ENCODE measurements at regions not wholly inside any gene's neighbourhood (a gene's known extent, or its start where the extent isn't known, plus 50 kb on each side); places are given as distances from the start of the nearest gene placed in this dataset.

- peaks cover 33% of the 10 kb centered on the region for H3K9me3 Mint-ChIP-seq
- Histone ChIP-seq H3K36me3 (ENCODE audit: control insufficient read depth, insufficient read depth, low read length) (no peaks in the 10 kb centered on the region), H3K27me3 (ENCODE audit: control insufficient read depth, insufficient read depth, low read length, poor library complexity, severe bottlenecking) (no peaks in the 10 kb centered on the region), H3K9me3 (ENCODE audit: control insufficient read depth, low read length) (no peaks in the 10 kb centered on the region), H3K9ac (ENCODE audit: extremely low read depth, low read length, poor library complexity, severe bottlenecking) (no peak overlapping the region), H3K27ac (ENCODE audit: low read depth, low read length) (no peak overlapping the region), H3K4me1 (ENCODE audit: control insufficient read depth, insufficient read depth, low read length) (no peaks in the 10 kb centered on the region), H3K4me3 (ENCODE audit: low read length) (no peak overlapping the region)
- no peak overlapping the region for H3K4me3 Mint-ChIP-seq
- no peak for DNase-seq
- no peak for TF ChIP-seq CTCF (conservative IDR thresholded peaks at IDR 0.05)
- no peak overlapping the region for H3K27ac Mint-ChIP-seq
- peaks cover 3% of the 10 kb centered on the region for H3K36me3 Mint-ChIP-seq (ENCODE audit: low read depth)
- no peaks in the 10 kb centered on the region for H3K4me1 Mint-ChIP-seq
- H3K27me3 Mint-ChIP-seq (ENCODE audit: insufficient read depth): no peaks in the 10 kb centered on the region
- 89 to 100% methylated on average over 2 to 4 of the region's 4 CpGs for WGBS, 2 experiments (ENCODE audit: insufficient coverage in 1 of 2, insufficient read length in 1 of 2)
These were observed 264.3 kb upstream of the ADCY2 start for GRCh38 chr5:7131680-7132079.

- Mint-ChIP-seq H3K4me1 (no peaks in the 10 kb centered on the region), H3K4me3 (no peak overlapping the region), H3K36me3 (ENCODE audit: low read depth) (no peaks in the 10 kb centered on the region), H3K27me3 (ENCODE audit: insufficient read depth) (no peaks in the 10 kb centered on the region), H3K9me3 (no peaks in the 10 kb centered on the region), H3K27ac (no peak overlapping the region)
- WGBS, 2 experiments (ENCODE audit: insufficient coverage in 1 of 2, insufficient read length in 1 of 2): 97% methylated on average over 1 of the region's 1 CpG; no CpG with 5 or more reads in 1 of the 2 experiments
- Histone ChIP-seq H3K27ac (ENCODE audit: low read depth, low read length) (no peak overlapping the region), H3K27me3 (ENCODE audit: control insufficient read depth, insufficient read depth, low read length, poor library complexity, severe bottlenecking) (no peaks in the 10 kb centered on the region), H3K36me3 (ENCODE audit: control insufficient read depth, insufficient read depth, low read length) (no peaks in the 10 kb centered on the region), H3K9ac (ENCODE audit: extremely low read depth, low read length, poor library complexity, severe bottlenecking) (no peak overlapping the region), H3K4me1 (ENCODE audit: control insufficient read depth, insufficient read depth, low read length) (no peaks in the 10 kb centered on the region), H3K4me3 (ENCODE audit: low read length) (no peak overlapping the region), H3K9me3 (ENCODE audit: control insufficient read depth, low read length) (no peaks in the 10 kb centered on the region)
- no peak for DNase-seq
- TF ChIP-seq CTCF (conservative IDR thresholded peaks at IDR 0.05): no peak
These were observed 249.1 kb upstream of the ADCY2 start for GRCh38 chr5:7146886-7147285.

- Mint-ChIP-seq H3K36me3 (ENCODE audit: low read depth) (peaks cover 4% of the 10 kb centered on the region), H3K27me3 (ENCODE audit: insufficient read depth) (peaks cover 2% of the 10 kb centered on the region), H3K4me1 (no peaks in the 10 kb centered on the region), H3K4me3 (no peak overlapping the region), H3K27ac (no peak overlapping the region), H3K9me3 (peaks cover 42% of the 10 kb centered on the region)
- Histone ChIP-seq H3K4me3 (ENCODE audit: low read length) (no peak overlapping the region), H3K36me3 (ENCODE audit: control insufficient read depth, insufficient read depth, low read length) (no peaks in the 10 kb centered on the region), H3K27ac (ENCODE audit: low read depth, low read length) (no peak overlapping the region), H3K9me3 (ENCODE audit: control insufficient read depth, low read length) (peaks cover 23% of the 10 kb centered on the region), H3K4me1 (ENCODE audit: control insufficient read depth, insufficient read depth, low read length) (no peaks in the 10 kb centered on the region), H3K27me3 (ENCODE audit: control insufficient read depth, insufficient read depth, low read length, poor library complexity, severe bottlenecking) (no peaks in the 10 kb centered on the region), H3K9ac (ENCODE audit: extremely low read depth, low read length, poor library complexity, severe bottlenecking) (no peak overlapping the region)
- no peak for TF ChIP-seq CTCF (conservative IDR thresholded peaks at IDR 0.05)
- DNase-seq: no peak
These were observed 238.9 kb upstream of the ADCY2 start for GRCh38 chr5:7157083-7157482.

Measured in endodermal cell (in vitro differentiated cells).